GM19351 (cell line): ENCODE measurements at regions not wholly inside any gene's neighbourhood (a gene's known extent, or its start where the extent isn't known, plus 50 kb on each side); places are given as distances from the start of the nearest gene placed in this dataset.
"Not testable (repeated sequence)": the region's sequence is repeated elsewhere in the genome, so short reads cannot be mapped to it uniquely, and the experiment has no call there.

Experiments
- ATAC-seq: cut with Tn5 transposase; IDR thresholded peaks from one replicate; pipeline ENCODE4 v1.9.1; 2021; ENCODE audit warnings: mild to moderate bottlenecking, moderate library complexity; ENCODE audit not compliant: unreplicated experiment

DNA sequence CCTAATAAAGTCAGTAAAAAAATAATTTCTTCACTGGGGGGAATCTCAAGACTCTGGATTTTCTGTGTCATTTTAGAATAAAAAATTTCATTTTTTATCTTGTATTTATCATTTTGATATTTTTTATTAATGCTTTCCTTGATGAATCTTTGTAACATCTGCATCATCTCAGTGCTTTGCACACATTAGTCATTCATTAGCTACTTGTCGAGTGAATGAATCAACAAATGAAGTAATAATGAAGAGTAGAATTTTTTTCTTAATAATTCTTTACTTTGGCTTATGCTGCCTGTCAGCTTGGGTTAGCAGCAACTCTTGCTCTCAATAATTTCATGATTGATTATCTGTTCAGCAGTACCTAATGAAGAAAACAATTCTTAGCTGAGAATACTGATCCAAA is 530.8 kb downstream of the GRXCR1 start:
- no peak for ATAC-seq

DNA sequence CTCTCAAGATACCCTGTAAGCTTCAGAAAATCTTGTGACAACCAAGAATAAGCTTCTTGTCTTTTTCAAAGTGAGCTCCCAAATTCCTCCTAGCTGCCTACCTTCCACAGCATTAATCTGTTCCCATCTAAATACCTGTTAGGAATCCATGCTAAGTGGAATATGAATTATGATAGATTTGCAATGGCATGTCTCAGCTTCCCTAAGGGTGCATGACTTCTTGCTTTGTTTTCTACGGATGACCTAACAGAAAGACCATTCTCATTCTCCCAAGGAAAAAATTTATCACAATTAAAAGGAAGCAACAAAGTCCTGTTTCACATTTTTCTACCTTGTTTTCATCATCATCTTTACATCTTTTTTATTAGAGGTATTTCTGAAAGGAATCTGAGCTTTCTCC is 532.7 kb downstream of the GRXCR1 start:
- ATAC-seq = no peak

DNA sequence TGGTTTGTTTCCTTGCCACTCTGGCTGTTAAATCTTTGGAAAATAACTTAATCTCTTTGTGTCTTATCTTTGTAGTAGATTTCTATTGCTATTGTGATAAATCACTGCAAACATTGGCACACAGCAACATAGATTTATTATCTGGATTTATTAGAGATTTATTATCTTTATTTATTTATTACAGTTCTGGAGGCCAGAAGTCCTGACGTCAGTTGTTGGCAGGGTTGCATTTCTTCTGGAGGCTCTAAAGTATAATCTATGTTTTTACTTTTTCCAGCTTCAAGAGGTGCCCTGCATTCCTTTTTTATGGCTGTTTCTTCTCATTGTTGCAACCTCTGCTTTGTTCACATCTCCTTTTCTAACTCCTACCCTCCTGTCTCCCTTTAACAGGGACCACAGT is 542.8 kb downstream of the GRXCR1 start:
- no peak for ATAC-seq

DNA sequence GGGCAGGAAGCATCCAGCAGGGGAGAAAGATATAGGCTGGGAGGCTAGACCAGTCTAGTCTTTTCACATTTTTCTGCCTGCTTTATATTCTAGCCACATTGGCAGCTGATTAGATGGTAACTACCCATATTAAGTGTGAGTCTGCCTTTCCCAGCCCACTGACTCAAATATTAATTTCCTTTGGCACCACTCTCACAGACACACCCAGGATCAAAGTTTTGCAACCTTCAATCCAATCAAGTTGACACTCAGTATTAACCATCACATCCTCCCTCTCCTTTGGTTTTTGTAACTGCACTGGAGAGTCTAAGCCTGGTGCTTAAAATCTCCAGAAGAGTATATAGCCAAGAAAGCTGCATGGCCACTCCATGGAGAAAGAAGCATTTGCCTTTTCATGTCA is 560.4 kb downstream of the GRXCR1 start:
- ATAC-seq = no peak

DNA sequence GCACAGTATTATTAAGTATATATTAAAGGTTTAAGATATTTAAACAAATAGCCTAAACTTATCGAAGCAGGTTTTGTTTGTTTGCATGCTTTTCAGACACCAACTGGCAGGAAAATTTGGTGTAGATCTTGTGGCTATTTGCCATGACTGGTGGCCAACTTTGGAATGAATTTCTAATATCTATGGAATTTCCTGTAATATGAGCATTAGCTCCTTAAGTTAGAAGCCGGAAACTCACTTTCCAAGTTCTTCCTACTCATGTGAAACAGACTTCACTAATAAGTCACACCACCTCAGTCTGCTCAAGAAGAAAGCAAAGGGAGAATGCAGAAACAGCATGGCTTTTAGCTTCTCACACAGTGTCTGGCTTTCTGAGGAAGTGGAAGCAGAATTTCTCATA is 563.9 kb downstream of the GRXCR1 start:
- ATAC-seq = no peak

DNA sequence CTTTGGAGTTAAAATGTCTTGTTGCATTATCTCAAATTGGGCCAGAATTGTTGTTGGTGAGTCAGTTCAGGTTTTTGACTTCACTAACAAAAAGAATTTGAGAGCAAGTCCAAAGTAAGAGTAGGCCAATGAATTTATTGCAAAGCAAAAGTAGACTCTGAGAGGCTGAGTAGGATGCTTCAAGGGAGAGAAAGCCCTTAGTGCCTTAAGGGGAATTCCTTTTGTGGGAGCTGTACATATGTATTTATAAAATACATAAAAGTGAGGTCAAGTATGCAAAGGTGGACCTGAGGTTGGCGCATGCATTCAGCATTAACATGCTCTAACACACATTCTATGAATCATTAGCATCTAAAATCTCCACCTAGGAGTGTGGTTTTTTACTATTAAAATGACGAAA is 565.4 kb downstream of the GRXCR1 start:
- ATAC-seq = no peak

DNA sequence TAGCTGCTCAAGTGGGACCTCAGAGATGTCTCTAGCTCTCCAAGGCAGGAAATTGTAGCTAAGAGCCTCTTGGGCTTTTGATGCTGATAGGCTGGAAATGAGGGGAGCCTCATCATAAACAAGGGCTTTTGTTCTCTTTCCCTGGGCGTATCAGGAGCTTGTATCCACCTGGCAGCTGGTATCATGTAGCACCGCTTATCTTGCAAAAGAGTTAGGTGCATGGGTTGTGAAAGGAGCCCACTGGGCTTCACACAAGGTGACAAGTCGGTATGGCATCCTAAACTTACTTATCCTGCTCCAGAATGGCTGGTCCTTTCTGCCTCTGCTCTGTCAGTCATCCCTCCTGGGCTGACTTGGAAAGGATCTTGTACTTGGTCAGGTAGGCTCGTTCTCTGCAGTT is 565.8 kb downstream of the GRXCR1 start:
- ATAC-seq = no peak

DNA sequence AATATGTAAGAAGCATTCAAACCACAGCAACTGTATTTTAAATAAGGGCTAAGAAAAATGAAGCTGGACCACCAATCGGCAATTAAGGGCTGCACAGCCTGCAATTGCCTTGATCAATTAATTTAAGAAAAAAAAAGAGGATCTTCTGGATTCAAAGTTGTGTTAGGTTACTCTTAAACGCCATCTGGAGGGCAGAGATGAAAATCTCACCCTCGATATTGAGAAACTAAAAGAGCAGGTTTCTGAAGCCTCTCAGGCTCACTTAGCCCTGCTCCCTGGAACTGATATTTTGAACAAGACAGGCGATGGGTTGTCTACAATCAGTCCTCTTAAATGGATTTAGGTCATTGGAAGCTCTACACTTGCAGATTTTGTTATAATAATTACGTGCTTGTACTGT is 579.4 kb downstream of the GRXCR1 start:
- ATAC-seq = no peak

DNA sequence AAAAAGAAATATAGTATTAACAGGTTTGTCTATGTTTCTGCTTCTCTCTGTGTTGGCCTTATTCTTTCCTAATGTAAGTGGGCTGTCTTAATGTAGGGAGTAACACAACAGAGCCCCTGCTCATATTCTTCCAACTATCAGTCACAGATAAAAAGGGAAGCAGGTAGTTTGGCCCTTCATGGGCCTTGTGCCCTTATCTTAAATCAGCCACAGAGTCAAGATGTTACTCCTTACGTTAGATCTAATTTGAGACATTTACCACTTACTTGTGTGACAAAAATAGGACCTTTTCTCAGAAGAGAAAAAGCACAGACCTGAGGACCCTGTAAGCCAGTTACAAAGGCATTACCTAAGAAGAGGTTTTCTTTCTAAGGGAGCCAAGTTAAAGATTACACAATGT is 589.0 kb downstream of the GRXCR1 start:
- ATAC-seq = no peak

DNA sequence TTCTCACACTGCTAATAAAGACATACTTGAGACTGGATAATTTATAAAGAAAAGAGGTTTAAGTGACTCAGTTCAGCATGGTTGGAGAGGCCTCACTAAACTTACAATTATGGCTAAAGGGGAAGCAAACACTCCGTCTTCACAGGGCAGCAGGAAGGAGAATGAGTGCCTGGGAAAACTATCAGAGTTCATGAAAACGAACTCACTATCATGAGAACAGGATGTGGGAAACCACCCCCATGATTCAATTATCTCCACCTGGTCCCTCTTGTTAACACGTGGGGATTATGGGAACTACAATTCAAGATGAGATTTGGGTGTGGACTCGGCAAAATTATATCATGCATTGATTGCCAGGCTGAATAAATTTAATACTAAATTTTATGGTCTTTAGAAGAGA is 592.7 kb downstream of the GRXCR1 start:
- ATAC-seq = no peak

DNA sequence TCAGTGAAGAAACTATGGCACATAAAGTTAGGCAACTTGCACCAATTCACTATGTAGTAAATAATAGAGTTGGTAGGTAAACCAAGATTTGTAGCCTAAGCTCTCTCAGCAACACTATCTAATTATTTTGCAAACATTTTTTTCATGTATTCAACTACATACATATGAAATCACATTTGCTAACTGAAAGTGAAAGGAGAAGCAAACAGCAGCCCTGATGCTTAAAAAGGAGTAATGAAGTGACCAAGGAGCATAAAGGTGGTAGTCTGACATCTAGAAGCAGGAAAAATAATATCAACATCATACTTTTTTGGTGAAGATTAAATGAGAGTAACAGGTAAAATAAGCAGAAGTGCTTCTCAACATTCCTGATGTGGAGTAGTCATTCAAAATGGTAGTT is 603.7 kb downstream of the GRXCR1 start:
- ATAC-seq = peak; percentile 81

DNA sequence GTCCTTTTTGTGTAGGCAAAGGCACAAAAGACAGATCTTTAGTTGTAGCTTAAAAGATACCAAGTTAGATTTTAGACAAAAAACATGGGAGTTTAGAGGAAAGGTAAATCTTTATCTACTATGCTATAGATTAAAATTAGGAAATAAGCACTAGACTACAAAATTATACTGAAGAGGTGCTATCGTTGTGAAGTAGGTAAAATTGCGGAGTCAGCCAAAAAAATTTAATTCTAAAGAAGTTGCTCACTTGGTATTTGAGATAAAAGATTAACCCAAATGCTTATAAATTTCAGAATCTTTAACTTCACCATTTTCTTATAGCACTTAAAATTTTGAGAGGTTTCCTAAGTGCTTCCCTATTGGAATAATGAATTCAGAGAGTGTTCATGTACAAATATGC is 604.1 kb downstream of the GRXCR1 start:
- ATAC-seq = no peak

DNA sequence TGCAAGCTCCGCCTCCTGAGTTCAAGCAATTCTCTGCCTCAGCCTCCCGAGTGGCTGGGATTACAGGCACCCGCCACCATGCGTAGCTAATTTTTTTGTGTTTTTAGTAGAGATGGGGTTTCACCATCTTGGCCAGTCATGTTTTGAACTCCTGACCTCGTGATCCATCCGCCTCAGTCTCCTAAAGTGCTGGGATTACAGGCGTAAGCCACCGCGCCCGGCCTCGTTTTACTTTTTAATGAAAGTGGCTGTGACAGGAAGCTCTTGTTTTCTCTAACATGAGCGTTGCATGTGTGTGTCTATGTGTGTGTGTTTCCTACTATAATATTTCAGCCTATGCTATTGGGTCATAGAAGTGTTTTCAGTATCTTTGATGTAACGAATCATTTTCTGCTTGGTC is 613.3 kb downstream of the GRXCR1 start:
- not testable (repeated sequence) for ATAC-seq

DNA sequence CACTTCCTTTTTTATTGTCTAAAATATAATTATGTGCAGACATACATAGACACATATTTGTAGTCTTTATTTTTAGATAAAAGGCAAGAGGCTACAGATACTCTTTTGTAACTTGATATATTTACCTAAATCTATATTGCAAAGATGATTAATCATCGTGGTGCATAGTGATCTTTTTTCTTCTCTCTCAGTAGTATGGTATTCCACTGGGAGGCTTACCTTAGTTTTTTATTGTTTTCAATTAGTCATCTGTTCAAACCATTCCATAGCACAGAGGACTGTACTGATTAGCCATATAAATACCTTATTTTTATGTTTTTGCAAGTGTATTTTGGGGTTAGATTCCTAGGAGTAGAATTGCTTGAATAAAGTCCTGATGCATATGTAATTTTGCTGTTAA is 619.7 kb downstream of the GRXCR1 start:
- no peak for ATAC-seq

DNA sequence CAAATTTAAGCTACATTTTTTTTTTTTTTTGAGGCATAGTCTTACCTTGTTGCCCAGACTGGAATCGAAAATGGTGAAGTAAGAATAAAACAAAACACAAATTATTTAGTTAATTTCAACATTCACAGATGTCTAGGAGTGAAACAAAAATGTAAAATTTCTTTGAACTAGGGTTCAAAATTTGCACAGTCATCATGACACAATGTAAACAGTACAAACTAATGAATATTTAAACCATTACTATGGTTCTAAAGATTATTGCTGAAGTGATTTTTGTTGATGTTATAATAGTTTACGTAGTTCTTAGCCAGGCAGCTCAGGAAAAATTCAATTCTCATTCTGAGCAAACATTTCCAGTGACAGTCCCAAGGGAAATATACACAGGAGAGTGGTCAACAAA is 633.1 kb downstream of the GRXCR1 start:
- ATAC-seq = no peak

DNA sequence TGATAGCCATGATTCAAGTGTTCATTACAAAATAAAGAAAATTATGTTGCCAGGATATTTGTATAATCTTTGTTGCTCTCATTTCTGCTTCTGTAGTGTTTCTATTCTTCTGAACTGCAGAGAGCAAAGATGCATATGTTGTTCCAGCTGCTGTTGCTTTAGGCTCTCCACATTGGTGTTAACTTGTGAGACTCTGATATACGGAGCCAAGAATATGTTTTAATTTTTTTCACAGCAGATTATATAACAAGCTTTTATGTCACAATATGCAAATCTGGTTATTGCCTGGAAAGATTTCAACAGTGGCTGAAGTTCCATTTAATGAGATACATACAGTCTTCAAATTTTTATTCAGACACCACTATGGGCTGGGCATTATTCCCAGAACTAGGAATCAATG is 655.0 kb downstream of the GRXCR1 start:
- ATAC-seq = no peak

DNA sequence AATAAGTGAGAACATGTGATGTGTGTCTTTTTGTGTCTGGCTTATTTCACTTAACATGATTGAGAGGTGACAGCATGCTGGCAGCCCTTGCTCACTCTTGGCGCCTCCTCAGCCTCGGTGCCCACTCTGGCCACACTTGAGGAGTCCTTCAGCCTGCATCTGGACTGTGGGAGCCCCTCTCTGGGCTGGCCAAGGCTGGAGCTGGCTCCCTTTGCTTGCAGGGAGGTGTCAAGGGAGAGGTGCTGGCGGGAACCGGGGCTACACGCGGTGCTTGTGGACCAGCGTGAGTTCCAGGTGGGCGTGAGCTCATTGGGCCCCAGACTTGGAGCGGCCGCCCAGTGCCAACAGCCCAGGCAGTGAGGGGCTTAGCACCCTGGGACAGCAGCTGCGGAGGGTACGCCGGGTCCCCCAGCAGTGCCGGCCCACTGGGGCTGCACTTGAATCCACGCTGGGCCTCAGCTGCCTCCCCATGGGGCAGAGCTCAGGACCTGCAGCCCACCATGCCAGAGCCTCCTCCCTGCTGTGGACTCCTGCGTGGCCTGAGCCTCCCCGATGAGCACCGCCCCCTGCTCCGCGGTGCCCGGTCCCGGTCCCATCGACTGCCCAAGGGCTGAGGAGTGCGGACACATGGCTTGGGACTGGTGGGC is 658.6 kb downstream of the GRXCR1 start:
- no peak for ATAC-seq

DNA sequence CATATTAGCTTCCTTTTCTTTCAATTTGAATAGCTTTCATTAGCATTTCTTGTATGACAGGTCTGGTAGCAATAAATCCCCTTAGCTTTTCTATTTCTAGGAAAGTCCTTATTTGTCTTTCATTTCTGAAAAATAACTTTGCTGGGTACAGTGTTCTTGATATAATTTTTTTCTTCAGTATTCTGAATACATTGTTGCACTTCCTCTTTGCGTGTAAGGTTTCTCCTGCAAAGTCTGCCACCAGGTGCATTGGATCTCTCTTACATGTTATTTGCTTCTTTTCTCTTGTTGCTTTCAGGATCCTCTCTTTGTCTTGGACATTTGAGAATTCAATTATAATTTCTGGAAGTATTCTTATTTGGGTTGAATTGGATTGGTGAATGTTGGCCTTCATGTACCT is 663.7 kb downstream of the GRXCR1 start:
- ATAC-seq = no peak

DNA sequence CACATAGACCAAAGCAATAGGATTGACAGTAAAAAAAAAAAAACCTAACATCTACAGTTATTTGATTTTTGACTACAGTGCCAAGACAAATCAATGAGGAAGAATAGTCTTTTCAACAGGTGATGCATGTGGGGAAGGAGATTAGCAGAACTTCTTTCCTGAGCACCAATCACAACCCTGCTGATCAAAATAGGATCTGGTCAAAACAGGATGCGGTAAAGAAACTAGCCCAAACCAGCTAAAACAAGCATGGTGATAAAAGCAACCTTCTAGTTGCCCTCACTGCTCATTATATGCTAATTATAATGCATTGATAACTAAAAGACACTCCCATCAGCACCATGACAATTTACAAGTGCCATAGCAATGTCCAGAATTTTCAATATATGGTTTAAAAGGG is 667.5 kb downstream of the GRXCR1 start:
- ATAC-seq = peak; percentile 63

DNA sequence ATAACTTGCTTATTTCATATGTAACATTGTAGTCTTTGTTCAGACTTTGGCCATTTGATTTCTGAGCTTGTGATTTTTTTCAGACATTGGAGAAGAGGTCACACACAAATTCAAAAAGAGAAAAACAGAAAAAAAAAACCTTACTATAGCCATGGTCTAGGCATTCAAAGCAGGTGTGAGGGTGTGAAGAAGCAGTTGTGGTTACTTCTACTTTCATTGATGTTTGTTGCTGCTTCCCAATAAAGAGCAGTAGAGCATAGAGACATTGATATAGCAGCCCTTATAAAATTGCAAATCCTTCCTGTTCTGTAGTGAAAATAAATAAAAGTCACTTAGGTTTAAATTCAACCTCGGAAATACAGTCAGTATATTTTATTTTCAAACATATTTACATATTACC is 671.6 kb downstream of the GRXCR1 start:
- ATAC-seq = no peak

DNA sequence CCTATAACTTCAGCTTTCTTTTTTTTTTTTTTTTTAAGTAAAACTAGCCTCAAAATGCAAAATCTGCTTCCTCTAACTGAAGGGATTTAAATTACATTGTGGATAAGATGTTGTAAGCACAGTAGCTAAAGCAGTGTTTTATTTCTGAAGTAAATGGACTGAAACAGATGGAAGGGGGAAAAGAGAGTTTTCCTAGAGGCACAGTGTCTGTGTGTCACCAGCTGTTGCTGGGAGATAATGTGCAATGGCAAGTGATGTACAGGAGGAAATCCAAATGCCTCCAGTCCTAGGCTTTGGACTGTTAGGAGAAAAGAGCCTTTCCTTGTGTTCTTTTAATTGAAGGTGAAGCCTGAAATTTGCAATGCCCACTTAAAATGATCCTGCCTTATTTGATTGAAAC is 672.1 kb downstream of the GRXCR1 start:
- ATAC-seq = no peak

DNA sequence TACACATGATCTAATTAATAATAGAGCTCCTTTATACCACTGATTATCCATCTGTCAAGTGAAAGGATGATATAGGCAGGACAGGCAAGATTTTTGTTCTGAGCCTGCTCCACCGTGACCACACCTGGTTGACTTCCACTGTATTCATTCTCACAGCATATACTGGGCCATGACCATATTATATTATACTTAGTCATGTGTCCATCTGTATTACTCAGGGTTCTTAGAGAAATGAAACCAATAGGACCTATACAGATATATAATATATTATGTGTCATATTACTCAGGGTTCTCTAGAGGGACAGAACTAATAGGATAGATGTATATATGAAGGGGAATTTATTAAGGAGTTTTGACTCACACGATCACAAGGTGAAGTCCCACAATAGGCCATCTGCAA is 675.1 kb downstream of the GRXCR1 start:
- ATAC-seq = no peak

DNA sequence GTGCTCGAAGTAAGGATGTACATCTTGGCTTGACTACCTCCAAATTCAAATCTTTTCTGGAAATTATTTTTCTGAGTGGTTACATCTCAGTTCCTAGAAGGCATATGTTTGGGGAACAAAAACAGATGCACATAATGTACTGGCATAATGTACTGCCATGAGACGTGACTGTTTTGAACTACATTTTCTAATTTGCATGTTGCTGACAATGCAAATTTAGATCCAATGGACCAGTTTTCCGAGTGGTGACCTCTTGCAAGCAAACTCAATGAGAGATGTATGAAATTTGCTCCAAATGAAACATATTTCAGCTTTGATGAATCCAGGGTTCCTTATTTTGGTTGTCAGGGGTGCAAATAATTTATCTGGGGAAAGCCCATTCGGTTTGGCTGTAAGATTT is 694.3 kb downstream of the GRXCR1 start:
- no peak for ATAC-seq

DNA sequence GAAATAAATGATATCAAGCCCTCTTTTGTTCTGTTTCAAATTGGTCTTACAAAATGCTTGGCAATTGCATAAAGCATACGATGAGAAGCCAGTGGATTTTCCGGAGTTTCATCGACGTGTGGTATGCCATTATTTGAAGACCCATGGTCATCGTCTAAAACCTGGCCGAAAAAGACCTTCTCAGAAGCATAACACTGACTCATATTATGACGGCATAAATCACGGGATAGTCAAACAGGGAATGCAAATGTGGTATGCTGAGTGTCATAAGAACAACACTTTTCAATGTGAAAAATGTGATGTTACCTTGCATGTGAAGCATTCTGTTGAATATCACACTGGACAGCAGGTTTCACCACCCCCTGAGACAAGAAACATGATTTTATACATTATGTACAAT is 695.2 kb downstream of the GRXCR1 start:
- no peak for ATAC-seq
